ENCODE measurements at regions not wholly inside any gene's neighbourhood (a gene's known extent, or its start where the extent isn't known, plus 50 kb on each side); places are given as distances from the start of the nearest gene placed in this dataset.
"Not testable (repeated sequence)": the region's sequence is repeated elsewhere in the genome, so short reads cannot be mapped to it uniquely, and the experiment has no call there.

DNA sequence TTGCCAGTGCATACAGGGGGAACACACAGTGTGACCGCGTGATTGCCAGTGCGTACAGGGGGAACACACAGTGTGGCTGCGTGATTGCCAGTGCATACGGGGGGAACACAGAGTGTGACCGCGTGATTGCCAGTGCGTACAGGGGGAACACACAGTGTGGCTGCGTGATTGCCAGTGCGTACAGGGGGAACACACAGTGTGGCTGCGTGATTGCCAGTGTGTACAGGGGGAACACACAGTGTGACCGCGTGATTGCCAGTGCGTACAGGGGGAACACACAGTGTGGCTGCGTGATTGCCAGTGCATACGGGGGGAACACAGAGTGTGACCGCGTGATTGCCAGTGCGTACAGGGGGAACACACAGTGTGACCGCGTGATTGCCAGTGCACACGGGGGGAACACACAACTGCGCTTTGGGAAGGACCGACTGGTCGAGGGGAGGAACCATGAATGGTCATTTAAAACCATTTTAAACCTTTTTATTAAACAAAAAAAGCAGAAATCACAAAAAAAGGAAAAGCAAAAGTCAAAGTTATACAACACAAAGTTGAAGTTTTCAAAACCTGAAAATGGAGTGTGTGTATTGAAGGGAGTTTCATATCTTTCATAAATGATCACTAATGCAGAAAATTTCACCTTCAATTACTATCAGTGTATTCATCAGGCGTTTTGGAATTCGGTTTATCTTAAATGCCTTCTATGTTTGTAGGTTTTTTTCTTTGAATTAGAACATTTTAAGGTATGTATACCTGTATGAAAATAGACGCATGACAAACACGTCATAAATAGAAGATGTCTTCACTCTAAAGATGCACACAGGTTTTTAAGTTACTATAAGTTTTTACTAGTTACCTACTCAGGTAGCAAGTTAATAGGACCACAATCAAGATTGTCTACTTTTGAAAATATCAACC is 141.0 kb downstream of the RTP5 start:
- DNase-seq = not testable (repeated sequence)

GRCh38 chr2:242011167-242011513 is 141.6 kb downstream of the RTP5 start:
- no peak for DNase-seq

GRCh38 chr2:242011516-242011915 is 142.0 kb downstream of the RTP5 start:
- DNase-seq = no peak

GRCh38 chr2:242011991-242012764 is 142.6 kb downstream of the RTP5 start:
- DNase-seq = no peak

DNA sequence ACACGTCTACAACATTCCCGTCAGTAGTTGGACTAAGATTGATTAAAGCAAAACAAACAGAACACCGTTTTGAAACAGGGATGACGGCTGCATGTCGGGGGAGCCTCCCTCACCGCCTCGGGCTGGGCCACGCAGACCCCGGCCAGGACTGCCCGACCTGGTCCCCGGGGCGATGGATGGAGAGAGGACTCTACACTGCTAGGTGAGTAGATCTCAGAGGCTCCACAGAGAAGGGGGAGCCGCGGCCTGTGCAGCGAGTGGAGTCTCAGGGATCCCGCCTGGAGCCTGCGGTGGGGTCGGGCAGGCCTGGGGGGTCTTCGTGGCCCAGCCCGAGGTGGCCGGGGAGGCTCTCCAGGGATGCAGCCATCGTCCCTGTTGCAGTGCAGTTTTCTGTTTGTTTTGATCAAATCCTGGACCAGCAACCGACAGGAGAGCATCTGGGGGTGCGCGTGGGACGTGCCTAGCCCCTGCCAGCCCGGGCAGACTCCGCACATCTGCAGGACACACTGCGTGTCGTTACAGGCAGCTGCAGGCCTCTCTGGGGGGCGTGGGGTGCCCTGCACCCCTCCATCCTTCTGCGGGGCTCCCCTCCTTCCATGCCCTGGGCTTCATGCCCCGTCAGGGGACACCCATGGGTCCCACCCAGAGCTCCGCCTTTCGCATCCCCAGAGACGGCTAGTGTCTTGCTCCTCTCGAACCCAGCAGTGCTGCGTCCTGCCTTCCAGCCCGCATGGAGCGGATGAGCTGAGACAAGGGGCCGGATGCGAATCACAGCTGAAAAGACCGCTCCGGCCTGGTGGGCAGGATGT is 143.6 kb downstream of the RTP5 start:
- DNase-seq = no peak

GRCh38 chr2:242013771-242014170 is 144.2 kb downstream of the RTP5 start:
- DNase-seq = no peak

GRCh38 chr2:242015108-242016065 is 145.9 kb downstream of the RTP5 start:
- no peak for DNase-seq

DNA sequence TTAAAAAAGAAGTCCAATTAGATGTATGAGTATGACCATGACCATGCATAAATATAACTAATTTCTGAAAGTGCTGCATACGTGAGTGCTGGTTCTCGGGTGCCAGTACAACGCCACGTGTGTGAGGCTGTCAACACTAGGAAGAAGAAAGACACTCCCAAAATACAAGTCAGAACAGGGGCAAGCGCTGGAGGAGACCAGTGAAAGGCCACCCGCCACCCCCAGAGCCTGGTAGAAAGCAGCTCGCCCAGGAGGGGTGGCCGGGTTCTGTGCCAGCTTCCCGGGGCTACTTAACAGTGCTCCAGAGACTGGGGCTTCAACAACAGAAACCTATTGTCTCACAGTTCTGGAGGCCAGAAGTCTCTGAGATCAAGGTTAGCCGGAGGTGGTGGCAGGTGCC is 147.6 kb downstream of the RTP5 start:
- DNase-seq = no peak

GRCh38 chr2:242018416-242018815 is 148.9 kb downstream of the RTP5 start:
- not testable (repeated sequence) for DNase-seq

DNA sequence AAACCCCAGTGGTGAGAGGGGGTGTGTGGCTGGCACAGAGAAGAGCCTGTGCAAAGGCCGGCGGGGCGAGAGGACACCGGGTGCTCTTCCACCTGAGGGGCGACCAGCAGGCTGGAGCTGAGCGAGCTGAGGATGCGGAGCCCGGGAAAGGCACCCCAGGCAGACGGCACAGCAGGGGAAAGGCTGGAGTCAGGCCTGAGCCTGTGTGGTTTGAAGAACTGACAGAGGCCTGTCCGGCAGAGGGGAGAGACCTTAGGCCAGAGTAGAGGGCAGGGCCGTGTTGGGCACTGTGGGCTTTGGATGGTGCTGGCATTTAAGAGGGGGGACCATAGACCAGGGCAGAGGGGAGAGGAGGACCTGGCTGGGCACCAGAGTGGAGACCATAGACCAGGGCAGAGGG is 149.8 kb downstream of the RTP5 start:
- DNase-seq = no peak

GRCh38 chr2:242020196-242021004 is 150.9 kb downstream of the RTP5 start:
- DNase-seq = no peak

- DNase-seq = peak; percentile 39
Measured at GRCh38 chr2:242022550-242023290, 153.2 kb downstream of the RTP5 start.

DNA sequence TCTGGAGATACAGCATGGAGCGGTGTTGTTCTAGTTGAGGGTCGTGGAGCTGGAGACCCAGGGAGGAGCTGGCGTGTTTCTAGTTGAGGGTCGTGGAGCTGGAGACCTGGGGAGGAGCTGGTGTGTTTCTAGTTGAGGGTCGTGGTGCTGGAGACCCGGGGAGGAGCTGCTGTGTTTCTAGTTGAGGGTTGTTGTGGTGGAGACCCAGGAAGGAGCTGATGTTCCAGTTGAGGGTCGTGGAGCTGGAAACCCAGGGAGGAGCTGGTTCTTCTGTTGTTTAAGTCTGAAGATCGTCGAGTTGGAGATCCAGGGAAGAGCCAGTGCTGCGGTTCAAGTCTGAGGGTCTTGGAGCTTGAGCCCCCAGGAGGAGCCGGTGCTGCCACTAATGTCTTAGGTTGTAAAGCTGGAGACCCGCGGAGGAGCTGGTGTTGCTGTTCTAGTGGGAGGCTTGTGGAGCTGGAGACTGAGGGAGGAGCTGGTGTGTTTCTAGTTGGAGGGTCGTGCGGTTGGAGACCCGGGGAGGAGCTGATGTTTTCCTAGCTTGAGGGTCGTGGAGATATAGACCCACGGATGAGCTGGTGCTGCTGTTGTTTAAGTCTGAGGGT is 155.3 kb downstream of the RTP5 start:
- DNase-seq = no peak

GRCh38 chr2:242027676-242028450 is 158.3 kb downstream of the RTP5 start:
- DNase-seq = no peak

- no peak for DNase-seq
Measured at GRCh38 chr2:242029422-242030225, 160.1 kb downstream of the RTP5 start.

DNA sequence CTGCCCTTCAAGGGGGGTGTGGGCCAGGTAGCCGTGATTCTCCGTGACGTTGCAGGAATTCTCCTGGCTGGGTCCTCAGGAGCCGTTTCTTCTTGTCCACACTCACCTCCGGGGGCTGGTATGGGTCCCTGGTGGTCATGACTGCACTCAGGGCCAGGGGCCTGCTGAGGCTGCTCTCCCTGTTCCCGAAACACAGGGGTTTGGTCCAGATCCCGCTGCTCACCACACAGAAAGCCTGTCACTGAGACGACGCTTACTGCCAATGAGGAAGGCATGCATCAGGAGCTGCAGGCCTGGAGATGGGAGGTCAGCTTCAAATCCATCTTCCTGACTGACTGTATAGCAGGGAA is 160.7 kb downstream of the RTP5 start:
- DNase-seq = no peak

- no peak for DNase-seq
Measured at GRCh38 chr2:242030858-242031257, 161.3 kb downstream of the RTP5 start.

DNA sequence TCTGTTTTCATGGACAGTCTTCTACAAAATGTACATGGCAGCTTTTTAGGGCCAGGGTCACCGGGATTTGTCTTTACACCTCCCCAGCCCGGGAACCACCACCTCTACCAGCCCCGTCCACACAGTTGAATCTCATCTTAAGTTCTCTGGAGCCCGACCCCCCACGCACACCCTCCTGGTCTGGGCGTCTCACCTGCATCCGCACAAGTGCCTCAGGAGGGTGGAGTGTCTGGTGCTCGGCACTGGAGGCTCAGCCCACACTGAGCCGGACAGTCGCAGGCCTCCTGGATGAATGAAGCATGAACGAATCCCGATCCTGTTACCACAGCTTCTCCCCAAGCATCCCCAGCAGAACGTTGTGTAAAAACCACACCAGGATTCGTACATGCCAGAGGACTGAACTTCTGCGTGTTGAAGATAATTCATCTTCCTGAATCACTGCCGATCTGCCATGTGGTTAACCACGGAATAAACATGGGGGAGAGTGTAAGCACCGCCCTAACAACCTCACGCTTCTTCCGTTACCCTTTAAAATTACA is 162.0 kb downstream of the RTP5 start:
- no peak for DNase-seq

Data from RPMI8226 (cell line).